GM21423 (cell line): ENCODE measurements at regions not wholly inside any gene's neighbourhood (a gene's known extent, or its start where the extent isn't known, plus 50 kb on each side); places are given as distances from the start of the nearest gene placed in this dataset.

Experiments used
- ATAC-seq: cut with Tn5 transposase; IDR thresholded peaks from one replicate; pipeline ENCODE4 v1.9.1; 2021; ENCODE audit warnings: mild to moderate bottlenecking, moderate library complexity; ENCODE audit not compliant: unreplicated experiment

DNA sequence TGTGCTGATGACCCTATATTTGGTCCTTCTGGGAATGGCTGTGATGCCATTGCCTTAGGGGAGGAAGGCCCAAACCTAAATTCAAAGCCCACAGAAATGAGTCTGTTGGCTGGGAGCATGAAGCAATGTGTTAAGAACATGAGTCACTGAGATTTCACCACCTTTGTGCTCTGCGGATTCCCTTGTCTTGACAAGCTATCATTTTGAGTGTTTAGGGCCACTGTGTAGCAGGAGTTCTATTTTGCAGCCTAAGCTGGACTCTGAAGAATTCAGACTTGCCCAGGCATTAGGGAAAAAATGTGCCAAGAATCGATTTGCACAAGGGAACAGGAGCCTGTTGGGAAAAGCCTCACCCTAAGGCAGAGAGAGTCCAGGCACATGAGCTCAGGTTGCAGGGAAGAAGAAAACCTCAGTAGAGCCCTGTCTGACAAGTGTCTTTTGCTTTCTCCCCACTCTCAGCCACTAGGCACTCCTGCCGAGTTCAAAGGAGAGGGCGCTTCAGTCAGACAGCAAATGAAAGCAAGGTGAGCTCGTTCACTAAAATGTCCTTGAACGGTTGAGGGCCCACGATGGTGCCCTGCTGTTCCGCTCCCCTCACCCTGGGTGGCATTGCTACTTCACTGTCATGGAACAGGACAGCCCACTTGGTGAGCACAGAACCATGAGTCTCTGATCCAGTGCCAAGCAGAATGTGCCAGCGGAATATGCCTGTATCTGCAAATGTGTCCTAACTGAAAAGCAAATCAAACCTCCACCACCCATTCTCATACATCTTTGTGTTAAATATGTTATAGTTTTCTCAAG, 93.6 kb downstream of the PRLHR start:
- ATAC-seq, result no peak

DNA sequence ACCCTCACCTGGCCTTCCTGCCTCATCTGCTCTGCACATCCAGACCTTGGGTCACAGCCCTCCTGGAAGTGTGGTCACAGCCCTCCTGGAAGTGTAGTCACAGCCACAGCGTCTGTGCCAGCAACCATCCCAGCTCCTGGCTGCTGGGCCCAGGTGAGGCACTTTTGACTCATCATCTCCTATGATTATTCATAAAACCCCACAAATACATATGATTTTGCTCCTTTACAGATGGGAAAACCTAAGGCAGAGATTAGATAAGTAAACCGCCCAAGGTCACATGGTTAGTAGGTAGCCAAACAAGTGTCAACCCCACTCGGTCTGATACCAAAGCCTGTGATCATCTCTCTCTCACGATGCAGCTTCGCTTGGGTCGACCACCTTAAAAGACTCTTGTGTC, 94.3 kb downstream of the PRLHR start:
- no peak for ATAC-seq

DNA sequence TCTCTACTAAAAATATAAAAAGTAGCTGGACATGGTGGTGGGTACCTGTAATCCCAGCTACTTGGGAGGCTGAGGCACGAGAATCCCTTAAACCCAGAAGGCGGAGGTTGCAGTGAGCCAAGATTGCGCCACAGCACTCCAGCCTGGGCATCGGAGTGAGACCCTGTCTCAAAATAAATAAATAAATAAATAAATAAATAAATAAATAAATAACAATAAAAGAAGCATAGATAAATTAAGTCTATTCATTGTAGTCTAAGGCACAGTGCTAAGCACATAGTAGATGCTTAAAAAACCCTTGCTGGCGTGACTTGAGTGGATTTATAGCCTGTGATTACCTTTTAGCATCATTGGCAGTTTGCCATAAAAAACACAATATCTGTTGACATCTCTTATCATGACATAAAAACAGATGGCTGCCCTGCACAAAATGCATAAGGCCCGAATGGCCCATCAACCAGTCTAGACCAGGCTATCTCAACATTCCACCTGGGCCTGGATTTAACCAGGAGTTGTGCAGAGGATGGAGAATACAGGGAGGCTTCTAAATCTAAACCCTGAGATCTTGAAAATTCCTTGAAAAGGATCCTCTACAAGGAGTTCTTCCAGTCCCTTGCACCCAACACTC, 94.9 kb downstream of the PRLHR start:
- no peak for ATAC-seq

DNA sequence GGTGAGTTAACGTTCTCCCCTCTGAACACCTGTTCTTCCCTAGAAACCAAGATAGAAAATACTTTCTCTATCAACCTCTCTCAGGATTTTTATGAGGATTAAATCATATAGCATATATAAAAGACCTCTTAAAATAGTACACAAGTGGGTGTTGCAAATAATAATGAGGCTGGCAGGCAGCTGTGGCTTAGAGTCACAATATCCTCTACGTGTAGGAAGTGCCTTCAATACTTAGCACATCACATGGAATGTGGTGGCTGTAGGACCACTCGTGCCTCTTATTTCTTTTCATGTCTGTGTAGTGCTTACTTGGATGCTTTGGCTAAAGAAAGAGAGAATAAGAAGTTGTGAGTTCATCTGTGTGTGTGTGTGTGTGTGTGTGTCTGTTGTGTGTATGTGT, 96.3 kb downstream of the PRLHR start:
- no peak for ATAC-seq

GRCh38 chr10:118498623-118499022, 96.8 kb downstream of the PRLHR start:
- ATAC-seq, result no peak

- ATAC-seq, result no peak
Observed at GRCh38 chr10:118497227-118497626, 98.2 kb downstream of the PRLHR start.

GRCh38 chr10:118496525-118496924, 98.9 kb downstream of the PRLHR start:
- ATAC-seq, result no peak

DNA sequence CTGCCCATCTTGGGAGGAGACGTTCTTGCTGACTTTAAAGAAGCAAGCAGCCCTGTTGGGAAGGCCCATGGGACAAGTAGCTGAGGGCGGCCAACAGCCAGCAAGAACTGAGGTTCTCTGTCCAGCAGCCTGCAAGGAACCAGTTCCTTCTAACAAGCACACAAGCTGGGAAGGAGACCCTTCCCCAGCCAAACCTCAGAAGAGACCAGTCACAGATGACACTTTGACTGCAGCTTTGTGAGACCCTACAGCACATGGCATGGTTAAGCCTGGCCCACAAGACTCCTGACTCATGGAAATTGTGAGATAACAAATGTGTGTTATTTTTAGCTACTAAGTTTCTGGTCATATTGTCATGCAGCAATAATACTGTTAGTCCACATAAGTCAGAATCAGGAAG, 99.9 kb downstream of the PRLHR start:
- ATAC-seq, result no peak

DNA sequence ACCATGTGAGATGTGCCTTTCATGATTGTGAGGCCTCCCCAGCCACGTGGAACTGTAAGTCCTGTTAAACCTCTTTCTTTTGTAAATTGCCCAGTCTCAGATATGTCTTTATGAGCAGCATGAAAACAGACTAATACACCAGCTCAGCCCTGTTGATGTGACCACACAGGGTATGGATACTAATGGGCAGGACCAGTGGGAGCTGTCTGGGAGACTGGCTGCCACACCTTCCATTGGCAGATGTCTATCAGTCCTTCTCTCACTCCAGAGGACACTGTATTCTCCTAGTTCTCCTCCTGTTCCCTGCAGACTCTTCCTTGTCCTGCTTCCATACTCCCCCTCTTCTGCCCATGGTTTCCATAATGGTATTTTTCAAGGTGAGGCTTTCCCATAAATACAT, 104.4 kb downstream of the PRLHR start:
- ATAC-seq, result no peak

DNA sequence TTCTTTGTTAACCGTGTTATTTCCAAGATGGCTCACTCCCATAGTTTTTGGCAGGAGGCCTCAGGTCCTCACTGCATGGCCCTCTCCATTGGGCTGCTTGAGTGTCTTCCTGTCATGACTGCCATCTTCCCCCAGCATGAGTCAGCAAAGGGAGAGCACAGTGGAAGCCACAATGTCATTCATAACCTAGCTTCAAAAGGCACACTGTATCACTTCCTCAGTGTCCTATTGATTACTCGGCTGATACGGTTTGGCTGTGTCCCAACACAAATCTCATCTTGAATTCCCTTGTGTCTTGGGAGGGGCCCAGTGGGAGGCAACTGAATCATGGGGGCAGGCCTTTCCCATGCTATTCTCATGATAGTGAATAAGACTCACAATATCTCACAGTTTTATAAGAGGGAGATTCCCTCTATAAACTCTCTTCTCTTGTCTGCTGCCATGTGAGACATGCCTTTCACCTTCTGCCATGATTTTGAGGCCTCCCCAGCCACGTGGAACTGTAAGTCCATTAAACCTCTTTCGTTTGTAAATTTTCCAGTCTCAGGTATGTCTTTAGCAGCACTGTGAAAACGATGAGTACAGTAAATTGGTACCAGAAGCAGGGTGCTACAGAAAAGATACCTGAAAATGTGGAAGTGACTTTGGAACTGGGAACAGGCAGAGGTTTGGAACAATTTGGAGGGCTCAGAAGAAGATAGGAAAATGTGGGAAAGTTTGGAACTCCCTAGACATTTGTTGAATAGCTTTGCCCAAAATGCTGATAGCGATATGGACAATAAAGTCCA, 106.5 kb downstream of the PRLHR start:
- no peak for ATAC-seq

DNA sequence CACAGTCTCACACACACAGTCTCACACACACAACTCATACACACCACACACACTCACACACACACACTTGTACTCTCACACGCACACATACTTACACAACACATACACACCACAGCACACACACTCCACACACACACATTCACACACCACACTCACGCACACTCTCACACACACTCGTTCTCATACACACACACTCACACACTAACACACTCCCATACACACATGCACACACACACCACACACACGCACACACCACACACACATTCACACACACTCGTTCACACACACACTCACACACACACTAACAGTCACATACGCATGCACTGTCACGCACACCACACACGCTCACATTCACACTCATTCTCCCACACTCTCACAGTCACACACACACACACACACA, 109.8 kb downstream of the PRLHR start:
- no peak for ATAC-seq

DNA sequence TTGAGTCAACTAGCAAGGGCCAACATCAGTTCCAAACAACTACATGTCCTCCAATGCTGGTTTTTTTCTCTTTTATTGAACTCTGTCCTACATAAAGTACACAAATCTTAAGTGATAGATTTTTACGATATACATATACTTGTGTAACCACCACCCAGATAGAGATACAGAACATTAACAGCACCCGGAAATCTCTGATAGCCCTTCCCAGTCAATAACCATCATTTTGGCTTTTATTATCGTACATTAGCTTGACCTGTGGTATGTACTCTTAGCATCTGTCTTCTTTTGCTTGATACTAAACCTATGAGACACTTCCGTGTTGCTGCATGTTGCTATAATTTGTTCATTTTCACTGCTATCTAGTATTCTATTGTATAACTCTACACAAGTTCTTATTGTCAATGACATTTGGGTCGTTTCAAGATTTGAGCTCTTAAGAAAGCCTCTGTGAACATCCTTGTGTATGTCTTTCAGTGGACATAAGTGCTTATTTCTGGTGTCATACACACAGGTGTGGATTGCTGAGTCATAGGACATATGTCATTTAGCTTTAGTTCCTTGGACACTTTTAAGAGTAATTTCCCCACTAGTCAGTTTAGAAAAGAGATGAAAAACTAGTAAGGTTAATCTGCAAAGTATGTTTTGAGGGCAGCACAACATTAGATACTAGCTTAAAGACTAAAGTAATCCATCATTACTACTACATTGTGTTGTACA, 111.1 kb downstream of the PRLHR start:
- no peak for ATAC-seq

- ATAC-seq, result no peak
Observed at GRCh38 chr10:118483496-118483895, 112.0 kb downstream of the PRLHR start.

GRCh38 chr10:118482393-118483331, 112.8 kb downstream of the PRLHR start:
- no peak for ATAC-seq

- ATAC-seq, result no peak
Observed at GRCh38 chr10:118481871-118482270, 113.6 kb downstream of the PRLHR start.

GRCh38 chr10:118475214-118475613, 120.2 kb downstream of the PRLHR start:
- ATAC-seq, result no peak

GRCh38 chr10:118474111-118474510, 121.3 kb downstream of the PRLHR start:
- no peak for ATAC-seq

DNA sequence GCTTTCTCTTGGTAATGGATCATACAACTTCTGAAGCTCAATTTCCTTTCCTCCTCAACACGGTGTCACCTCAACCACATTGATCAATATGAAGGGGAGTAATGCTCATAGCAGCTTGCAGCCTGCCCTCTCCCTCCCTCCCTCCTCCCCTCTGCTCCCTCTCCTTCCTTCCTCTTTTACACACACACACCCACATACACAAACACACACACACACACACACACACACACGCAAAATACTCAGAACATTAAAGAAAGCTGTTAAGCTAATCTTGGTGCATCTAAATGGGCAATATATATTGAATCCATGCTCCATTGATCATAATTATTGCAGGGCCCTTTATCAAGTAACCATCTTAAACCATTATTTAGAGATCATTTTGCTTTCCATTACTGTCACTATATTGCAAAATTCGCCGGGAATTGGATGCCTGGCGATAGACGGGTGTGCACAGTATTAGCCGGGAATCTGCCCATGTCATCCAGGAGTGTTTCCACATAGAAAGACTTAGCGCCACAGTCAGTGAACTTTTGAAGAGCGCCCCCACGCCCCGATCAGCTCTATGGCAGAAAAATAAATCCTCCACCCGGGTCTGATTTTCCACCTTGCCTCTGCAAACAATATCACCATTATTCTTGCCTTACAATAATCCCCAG, 122.0 kb downstream of the PRLHR start:
- ATAC-seq, result no peak

- ATAC-seq, result no peak
Observed at GRCh38 chr10:118472415-118473304, 122.8 kb downstream of the PRLHR start.
